Thymus (tissue), 11 donors: ENCODE measurements at regions not wholly inside any gene's neighbourhood (a gene's known extent, or its start where the extent isn't known, plus 50 kb on each side); places are given as distances from the start of the nearest gene placed in this dataset.
"Not testable (repeated sequence)": the region's sequence is repeated elsewhere in the genome, so short reads cannot be mapped to it uniquely, and the experiment has no call there.

ENCODE experiments used
- DNase-seq, 9 donors: peaks; one replicate each; pipeline ENCODE4 v3.0.0-alpha.2; 2013; ENCODE audit warnings: low spot score in 9 of 9, low read depth in 6 of 9, missing footprints in 1 of 9
- H3K27ac ChIP-seq, 2 donors: one replicate each; pipeline ENCODE4 v1.5.1; 2013; ENCODE audit warnings: control low read depth in 1 of 2, low read depth in 1 of 2, low read length in 1 of 2, mild to moderate bottlenecking in 1 of 2, moderate library complexity in 1 of 2
- H3K27me3 ChIP-seq, 2 donors: one replicate each; pipeline ENCODE4 v1.5.1; 2013; ENCODE audit warnings: low read length in 1 of 2; ENCODE audit not compliant: control insufficient read depth in 2 of 2, insufficient read depth in 1 of 2
- H3K36me3 ChIP-seq, 2 donors: one replicate each; pipeline ENCODE4 v1.5.1; 2013; ENCODE audit warnings: low read length in 1 of 2, mild to moderate bottlenecking in 1 of 2, moderate library complexity in 1 of 2; ENCODE audit not compliant: control insufficient read depth in 2 of 2, insufficient read depth in 2 of 2
- H3K4me1 ChIP-seq, 2 donors: one replicate each; pipeline ENCODE4 v1.5.1; 2013; ENCODE audit warnings: low read length in 2 of 2; ENCODE audit not compliant: control insufficient read depth in 2 of 2, insufficient read depth in 2 of 2
- H3K4me3 ChIP-seq, 2 donors: one replicate each; pipeline ENCODE4 v1.5.1; 2013; ENCODE audit warnings: low read length in 2 of 2, control low read depth in 1 of 2, mild to moderate bottlenecking in 1 of 2
- H3K9me3 ChIP-seq, 2 donors: one replicate each; pipeline ENCODE4 v1.5.1; 2013; ENCODE audit warnings: low read length in 1 of 2, mild to moderate bottlenecking in 1 of 2; ENCODE audit not compliant: control insufficient read depth in 2 of 2, insufficient read depth in 1 of 2
- WGBS: extraction: QIAGEN DNeasy Blood & Tissue Kit; methylation state at CpG from one replicate; pipeline ENCODE4 v1.1.7; 2013; 5-methylcytosine and 5-hydroxymethylcytosine counted together
- donor health status: healthy.

GRCh38 chr13:87130423-87130822 is 540.7 kb upstream of the SLITRK5 start:
- no peak for DNase-seq
- Histone ChIP-seq H3K9me3 (no peaks in the 10 kb centered on the region), H3K4me3 (no peak overlapping the region), H3K4me1 (no peaks in the 10 kb centered on the region), H3K27ac (no peak overlapping the region), H3K27me3 (no peaks in the 10 kb centered on the region), H3K36me3 (no peaks in the 10 kb centered on the region)

DNA sequence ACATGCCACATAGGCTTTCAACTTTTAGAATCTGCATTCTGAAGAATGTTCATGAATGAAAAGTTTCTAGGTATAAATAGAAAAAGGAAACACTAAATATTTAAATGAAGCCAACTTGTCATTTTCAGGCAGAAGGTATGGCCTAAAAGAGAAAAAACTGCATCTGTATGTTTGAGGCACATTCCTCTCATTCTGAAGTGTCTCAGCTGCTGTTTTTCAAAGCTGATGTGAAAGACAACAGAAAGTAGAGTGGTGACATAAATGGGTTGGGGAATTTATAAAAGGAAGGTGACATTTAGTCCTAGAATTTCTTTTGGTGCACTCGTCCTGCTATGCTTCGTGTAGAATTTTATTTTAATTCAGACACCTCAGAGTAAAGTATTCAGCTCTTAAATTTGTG is 539.6 kb upstream of the SLITRK5 start:
- Histone ChIP-seq H3K4me3 (no peak overlapping the region), H3K27ac (no peak overlapping the region), H3K4me1 (no peaks in the 10 kb centered on the region), H3K9me3 (no peaks in the 10 kb centered on the region), H3K27me3 (no peaks in the 10 kb centered on the region), H3K36me3 (no peaks in the 10 kb centered on the region)
- 91% methylated on average over 2 of the region's 2 CpGs for WGBS
- DNase-seq: no peak

DNA sequence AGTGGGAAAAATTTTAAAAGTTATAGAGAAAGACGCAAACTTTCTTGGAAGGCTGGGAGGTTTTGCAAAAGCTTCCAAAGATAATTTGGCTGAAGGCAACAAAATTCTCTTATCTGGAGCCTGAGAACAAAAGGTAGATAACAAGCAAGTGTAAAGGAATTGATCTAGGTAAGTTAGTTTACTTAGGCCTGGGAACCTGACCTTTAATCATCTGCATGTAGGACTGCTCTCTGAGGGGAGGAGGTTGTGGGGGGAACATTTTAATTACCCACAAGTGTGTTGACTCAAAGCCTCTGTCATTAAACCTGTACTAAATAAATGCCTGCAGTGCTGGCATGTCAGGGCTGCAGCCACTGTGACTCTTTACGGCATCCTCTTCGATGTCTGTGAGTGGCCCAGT is 532.3 kb upstream of the SLITRK5 start:
- no peak for DNase-seq
- no peaks in the 10 kb centered on the region for H3K36me3 ChIP-seq
- H3K4me1 ChIP-seq: no peaks in the 10 kb centered on the region
- 96% methylated on average over 3 of the region's 3 CpGs for WGBS
- H3K27me3 ChIP-seq: no peaks in the 10 kb centered on the region
- H3K27ac ChIP-seq: no peak overlapping the region
- H3K9me3 ChIP-seq: no peaks in the 10 kb centered on the region
- no peak overlapping the region for H3K4me3 ChIP-seq

- H3K27me3 ChIP-seq: no peaks in the 10 kb centered on the region
These were observed 524.1 kb upstream of the SLITRK5 start for GRCh38 chr13:87147076-87147475.

GRCh38 chr13:87153371-87153770 is 517.8 kb upstream of the SLITRK5 start:
- H3K4me1 ChIP-seq: no peaks in the 10 kb centered on the region
- no peak overlapping the region for H3K4me3 ChIP-seq
- H3K27ac ChIP-seq: no peak overlapping the region
- H3K36me3 ChIP-seq: no peaks in the 10 kb centered on the region
- DNase-seq: no peak
- H3K9me3 ChIP-seq: no peaks in the 10 kb centered on the region
- WGBS: 98% methylated on average over 3 of the region's 3 CpGs
- no peaks in the 10 kb centered on the region for H3K27me3 ChIP-seq

More at GRCh38 chr13:87147076-87147475, 524.1 kb upstream of the SLITRK5 start:
- Histone ChIP-seq H3K4me1 (no peaks in the 10 kb centered on the region), H3K9me3 (no peaks in the 10 kb centered on the region), H3K4me3 (no peak overlapping the region), H3K27ac (no peak overlapping the region), H3K36me3 (no peaks in the 10 kb centered on the region)
- DNase-seq: no peak

GRCh38 chr13:87166348-87166747 is 504.8 kb upstream of the SLITRK5 start:
- no peak overlapping the region for H3K4me3 ChIP-seq
- H3K27ac ChIP-seq: no peak overlapping the region
- H3K9me3 ChIP-seq: peaks cover 0 to 5% of the 10 kb centered on the region in 2 donors
- WGBS: 89% methylated on average over 3 of the region's 3 CpGs
- H3K36me3 ChIP-seq: no peaks in the 10 kb centered on the region
- peak in 2 of 9 donors; percentile 0 to 3 for DNase-seq
- no peaks in the 10 kb centered on the region for H3K27me3 ChIP-seq
- H3K4me1 ChIP-seq: no peaks in the 10 kb centered on the region

- Histone ChIP-seq H3K9me3 (peaks cover 0 to 5% of the 10 kb centered on the region in 2 donors), H3K27ac (no peak overlapping the region), H3K36me3 (no peaks in the 10 kb centered on the region), H3K27me3 (no peaks in the 10 kb centered on the region), H3K4me1 (no peaks in the 10 kb centered on the region), H3K4me3 (no peak overlapping the region)
- 95% methylated on average over 5 of the region's 5 CpGs for WGBS
- DNase-seq: no peak
These were observed 502.8 kb upstream of the SLITRK5 start for GRCh38 chr13:87168390-87168789.

GRCh38 chr13:87169337-87169736 is 501.8 kb upstream of the SLITRK5 start:
- no peak overlapping the region for H3K27ac ChIP-seq
- peaks cover 0 to 5% of the 10 kb centered on the region in 2 donors for H3K9me3 ChIP-seq
- H3K27me3 ChIP-seq: no peaks in the 10 kb centered on the region
- H3K4me3 ChIP-seq: no peak overlapping the region
- 95% methylated on average over 2 of the region's 2 CpGs for WGBS
- H3K36me3 ChIP-seq: no peaks in the 10 kb centered on the region
- no peak for DNase-seq
- no peaks in the 10 kb centered on the region for H3K4me1 ChIP-seq

DNA sequence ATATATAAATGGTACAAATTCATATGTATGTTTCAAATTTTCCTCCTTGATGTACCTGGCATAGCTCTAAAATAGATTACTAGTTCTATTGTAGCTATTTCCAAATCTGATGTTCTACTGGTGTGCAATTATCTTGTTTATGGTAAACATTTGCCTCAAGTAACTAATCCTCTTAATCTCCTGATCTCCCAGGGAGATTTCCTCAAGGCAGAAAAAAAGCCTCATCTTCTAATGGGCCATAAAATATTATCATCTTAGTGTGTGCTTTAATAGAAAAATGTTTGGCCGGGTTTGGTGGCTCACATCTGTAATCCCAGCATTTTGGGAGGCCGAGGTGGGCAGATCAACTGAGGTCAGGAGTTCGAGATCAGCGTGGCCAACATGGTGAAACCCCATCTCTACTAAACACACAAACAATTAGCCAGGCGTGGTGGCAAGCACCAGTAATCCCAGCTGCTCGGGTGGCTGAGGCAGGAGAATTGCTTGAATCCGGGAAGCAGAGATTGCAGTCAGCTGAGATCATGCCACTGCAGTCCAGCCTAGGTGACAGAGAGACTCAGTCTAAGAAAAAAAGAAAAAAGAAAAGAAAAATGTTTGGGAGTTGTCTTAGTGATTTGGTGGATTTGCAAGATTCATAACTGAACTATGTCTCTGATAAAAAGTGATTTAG is 498.9 kb upstream of the SLITRK5 start:
- Histone ChIP-seq H3K4me3 (no peak overlapping the region), H3K27me3 (no peaks in the 10 kb centered on the region), H3K27ac (no peak overlapping the region), H3K4me1 (no peaks in the 10 kb centered on the region), H3K36me3 (no peaks in the 10 kb centered on the region), H3K9me3 (peaks cover 0 to 5% of the 10 kb centered on the region in 2 donors)
- 90% methylated on average over 7 of the region's 7 CpGs for WGBS
- DNase-seq: no peak

- not testable (repeated sequence) for H3K4me3 ChIP-seq, H3K27me3 ChIP-seq, H3K27ac ChIP-seq, H3K9me3 ChIP-seq, H3K36me3 ChIP-seq, DNase-seq, H3K4me1 ChIP-seq
- WGBS: 98% methylated on average over 6 of the region's 6 CpGs
These were observed 486.0 kb upstream of the SLITRK5 start for GRCh38 chr13:87185138-87185537.
